BLaER1 (cell line): ENCODE measurements at regions not wholly inside any gene's neighbourhood (a gene's known extent, or its start where the extent isn't known, plus 50 kb on each side); places are given as distances from the start of the nearest gene placed in this dataset.

Experiments used
- H3K27ac ChIP-seq: shearing (Covaris generic); formaldehyde crosslinking; 2 replicates; pipeline ENCODE4 v1.8.1; 2022
- H3K27me3 ChIP-seq: shearing (Covaris generic); formaldehyde crosslinking; 2 replicates; pipeline ENCODE4 v1.8.1; 2022
- H3K36me3 ChIP-seq: shearing (Covaris generic); formaldehyde crosslinking; 2 replicates; pipeline ENCODE4 v1.8.1; 2022
- H3K4me1 ChIP-seq: shearing (Covaris generic); formaldehyde crosslinking; 2 replicates; pipeline ENCODE4 v1.8.1; 2022
- H3K4me2 ChIP-seq: shearing (Covaris generic); formaldehyde crosslinking; 2 replicates; pipeline ENCODE4 v1.8.1; 2022
- H3K4me3 ChIP-seq: shearing (Covaris generic); formaldehyde crosslinking; 2 replicates; pipeline ENCODE4 v1.8.1; 2022
- H3K9ac ChIP-seq: shearing (Covaris generic); formaldehyde crosslinking; 2 replicates; pipeline ENCODE4 v1.8.1; 2022
- H3K9me3 ChIP-seq: shearing (Covaris generic); formaldehyde crosslinking; 2 replicates; pipeline ENCODE4 v1.8.1; 2022
- H4K20me1 ChIP-seq: shearing (Covaris generic); formaldehyde crosslinking; 2 replicates; pipeline ENCODE4 v1.8.1; 2022
- Cebpa-rat ChIP-seq: shearing (Covaris generic); IDR thresholded peaks from 2 replicates; pipeline ENCODE4 v1.8.1; 2022

DNA sequence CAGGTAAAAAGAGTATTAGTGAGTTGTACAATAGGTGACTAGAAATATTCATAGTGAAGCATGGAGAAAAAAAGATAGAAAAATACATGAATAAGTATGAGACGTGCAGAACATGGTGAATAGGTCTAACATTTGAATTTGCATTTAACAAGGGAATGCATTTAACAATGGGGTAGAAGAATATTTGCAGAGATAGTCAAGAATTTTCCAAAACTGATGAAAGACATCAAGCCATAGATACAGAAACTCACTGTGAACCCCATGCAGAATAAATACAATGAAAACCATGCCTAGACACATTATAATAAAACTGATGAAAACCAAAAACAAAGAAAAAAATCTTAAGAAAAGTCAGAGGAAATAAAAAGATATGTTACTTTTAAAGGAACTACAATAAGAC is 184.8 kb downstream of the KTN1 start:
- Histone ChIP-seq H3K36me3 (no peaks in the 10 kb centered on the region), H3K4me3 (no peak overlapping the region), H4K20me1 (no peaks in the 10 kb centered on the region), H3K27me3 (no peaks in the 10 kb centered on the region), H3K4me1 (peaks cover 11% of the 10 kb centered on the region; the same call in 1 of the 2 replicates), H3K9me3 (no peaks in the 10 kb centered on the region), H3K27ac (no peak overlapping the region), H3K9ac (no peak overlapping the region), H3K4me2 (no peak overlapping the region)
- no peak for TF ChIP-seq Cebpa-rat

- H4K20me1 ChIP-seq, result no peaks in the 10 kb centered on the region
- no peak for TF ChIP-seq Cebpa-rat
- peaks cover 11% of the 10 kb centered on the region; the same call in 1 of the 2 replicates for H3K4me1 ChIP-seq
- H3K4me3 ChIP-seq, result no peak overlapping the region
- H3K27ac ChIP-seq, result no peak overlapping the region
- no peaks in the 10 kb centered on the region for H3K9me3 ChIP-seq
- H3K36me3 ChIP-seq, result no peaks in the 10 kb centered on the region
- no peaks in the 10 kb centered on the region for H3K27me3 ChIP-seq
- no peak overlapping the region for H3K4me2 ChIP-seq
- no peak overlapping the region for H3K9ac ChIP-seq
Measured at GRCh38 chr14:55766071-55766470, 186.1 kb downstream of the KTN1 start.

DNA sequence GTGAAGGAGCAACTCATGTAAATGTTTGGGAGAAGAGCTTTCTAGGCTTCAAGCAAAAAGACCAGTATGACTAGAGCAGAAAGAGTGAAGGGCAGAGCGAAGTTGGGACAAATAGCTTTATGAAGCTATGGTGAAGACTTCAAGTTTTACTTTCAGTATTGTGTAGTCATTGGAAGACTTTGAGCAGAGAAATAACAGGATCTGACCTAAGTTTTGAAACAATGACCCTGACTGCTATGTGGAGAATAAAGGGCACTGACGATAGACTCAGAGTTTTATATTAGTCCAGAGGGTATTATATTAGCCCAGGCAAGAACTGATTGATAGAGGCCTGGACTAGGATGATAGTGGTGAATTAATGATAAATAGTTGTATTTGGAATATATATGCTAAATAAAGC is 187.3 kb downstream of the KTN1 start:
- H3K36me3 ChIP-seq, result no peaks in the 10 kb centered on the region
- H3K27ac ChIP-seq, result no peak overlapping the region
- peaks cover 10% of the 10 kb centered on the region; the same call in 1 of the 2 replicates for H3K4me1 ChIP-seq
- no peak overlapping the region for H3K9ac ChIP-seq
- H3K4me2 ChIP-seq, result no peak overlapping the region
- H3K27me3 ChIP-seq, result no peaks in the 10 kb centered on the region
- TF ChIP-seq Cebpa-rat, result no peak
- no peaks in the 10 kb centered on the region for H3K9me3 ChIP-seq
- no peak overlapping the region for H3K4me3 ChIP-seq
- no peaks in the 10 kb centered on the region for H4K20me1 ChIP-seq

- Histone ChIP-seq H4K20me1 (no peaks in the 10 kb centered on the region), H3K9me3 (no peaks in the 10 kb centered on the region), H3K4me3 (no peak overlapping the region), H3K4me2 (no peak overlapping the region), H3K27me3 (no peaks in the 10 kb centered on the region), H3K9ac (no peak overlapping the region), H3K27ac (no peak overlapping the region), H3K4me1 (no peaks in the 10 kb centered on the region), H3K36me3 (no peaks in the 10 kb centered on the region)
- TF ChIP-seq Cebpa-rat, result no peak
Measured at GRCh38 chr14:55769877-55770276, 189.9 kb downstream of the KTN1 start.

GRCh38 chr14:55771242-55771981 is 191.4 kb downstream of the KTN1 start:
- Histone ChIP-seq H3K27me3 (no peaks in the 10 kb centered on the region), H3K4me3 (no peak overlapping the region), H3K4me2 (no peak overlapping the region), H3K9me3 (no peaks in the 10 kb centered on the region), H3K9ac (no peak overlapping the region), H4K20me1 (no peaks in the 10 kb centered on the region), H3K27ac (no peak overlapping the region), H3K36me3 (no peaks in the 10 kb centered on the region), H3K4me1 (no peaks in the 10 kb centered on the region)
- TF ChIP-seq Cebpa-rat, result no peak

DNA sequence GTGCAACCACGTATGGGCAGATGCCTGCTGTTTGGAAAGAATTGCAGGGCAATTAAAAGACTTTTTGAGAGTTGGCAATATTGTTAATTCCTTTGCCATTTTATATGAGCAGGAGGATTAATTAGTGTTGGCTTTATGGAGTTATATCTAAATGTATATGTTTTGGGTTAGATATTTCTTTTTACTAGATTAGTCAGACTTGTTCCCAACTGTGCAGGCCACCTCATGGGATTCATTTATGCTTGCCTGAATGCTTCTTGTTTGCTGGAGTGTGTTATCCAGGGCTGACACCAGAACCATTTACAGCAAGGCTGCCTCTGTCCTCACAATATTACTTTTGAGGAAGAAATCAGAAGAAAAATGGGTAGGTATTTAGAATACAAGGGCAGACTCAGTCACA is 192.5 kb downstream of the KTN1 start:
- Histone ChIP-seq H3K4me1 (no peaks in the 10 kb centered on the region), H3K4me3 (no peak overlapping the region), H3K4me2 (no peak overlapping the region), H3K27me3 (no peaks in the 10 kb centered on the region), H3K9me3 (no peaks in the 10 kb centered on the region), H3K36me3 (no peaks in the 10 kb centered on the region), H3K9ac (no peak overlapping the region), H4K20me1 (no peaks in the 10 kb centered on the region), H3K27ac (no peak overlapping the region)
- TF ChIP-seq Cebpa-rat, result no peak

GRCh38 chr14:55773312-55773711 is 193.3 kb downstream of the KTN1 start:
- no peak overlapping the region for H3K4me2 ChIP-seq

DNA sequence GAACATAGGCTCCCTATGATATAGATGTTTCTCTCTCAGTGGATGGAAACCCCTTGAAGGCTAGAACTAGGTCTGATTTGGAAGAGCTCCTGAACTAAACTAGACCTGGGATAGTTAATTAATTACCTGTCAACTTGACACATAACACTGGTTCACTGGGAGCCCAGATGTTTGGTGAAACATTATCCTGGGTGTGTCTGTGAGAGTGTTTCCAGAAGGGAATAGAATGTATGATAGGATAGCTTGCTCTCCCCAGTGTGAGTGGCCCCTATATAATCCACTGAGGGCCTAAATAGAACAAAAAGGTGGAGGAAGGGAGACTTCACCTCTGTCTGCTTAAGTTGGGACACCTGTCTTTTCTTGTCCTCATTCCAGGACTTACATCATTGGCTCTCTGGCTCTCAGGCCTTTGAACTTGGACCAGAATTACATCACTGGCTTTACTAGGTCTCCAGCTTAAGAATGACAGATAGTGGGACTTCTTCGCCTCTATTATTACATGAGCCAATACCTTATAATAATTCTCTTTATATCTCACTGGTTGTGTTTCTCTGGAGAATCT is 194.1 kb downstream of the KTN1 start:
- TF ChIP-seq Cebpa-rat, result no peak
- no peaks in the 10 kb centered on the region for H3K4me1 ChIP-seq
- H3K9ac ChIP-seq, result no peak overlapping the region
- no peaks in the 10 kb centered on the region for H4K20me1 ChIP-seq
- no peak overlapping the region for H3K4me3 ChIP-seq
- no peaks in the 10 kb centered on the region for H3K9me3 ChIP-seq
- no peak overlapping the region for H3K27ac ChIP-seq
- no peaks in the 10 kb centered on the region for H3K27me3 ChIP-seq
- H3K4me2 ChIP-seq, result no peak overlapping the region
- no peaks in the 10 kb centered on the region for H3K36me3 ChIP-seq

More at GRCh38 chr14:55773312-55773711, 193.3 kb downstream of the KTN1 start:
- Histone ChIP-seq H3K4me1 (no peaks in the 10 kb centered on the region), H3K27ac (no peak overlapping the region), H3K9me3 (no peaks in the 10 kb centered on the region), H3K36me3 (no peaks in the 10 kb centered on the region), H3K9ac (no peak overlapping the region), H3K4me3 (no peak overlapping the region), H3K27me3 (no peaks in the 10 kb centered on the region), H4K20me1 (no peaks in the 10 kb centered on the region)
- TF ChIP-seq Cebpa-rat, result no peak

DNA sequence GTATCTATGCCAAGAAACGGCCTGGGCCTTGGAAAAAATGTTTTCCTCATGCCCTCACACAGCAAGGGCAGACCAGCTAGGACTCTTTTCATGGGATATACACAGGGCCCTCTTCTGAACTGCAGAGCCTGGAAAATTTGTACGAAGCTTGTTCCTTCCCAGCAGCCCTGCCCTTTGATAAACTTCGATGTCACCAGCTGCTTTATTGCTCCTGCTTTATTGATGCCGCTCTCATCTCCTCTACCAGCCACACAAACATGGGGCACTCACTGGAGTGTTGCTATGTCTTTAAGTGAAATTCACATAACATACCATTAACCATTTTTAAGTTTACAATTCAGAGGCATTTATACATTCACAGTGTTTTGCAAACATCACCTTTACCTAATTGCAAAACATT is 197.9 kb downstream of the KTN1 start:
- Histone ChIP-seq H3K4me3 (no peak overlapping the region), H3K36me3 (no peaks in the 10 kb centered on the region), H3K4me2 (no peak overlapping the region), H3K4me1 (no peaks in the 10 kb centered on the region), H3K9ac (no peak overlapping the region), H3K27ac (no peak overlapping the region), H3K27me3 (no peaks in the 10 kb centered on the region), H4K20me1 (no peaks in the 10 kb centered on the region), H3K9me3 (no peaks in the 10 kb centered on the region)
- no peak for TF ChIP-seq Cebpa-rat

DNA sequence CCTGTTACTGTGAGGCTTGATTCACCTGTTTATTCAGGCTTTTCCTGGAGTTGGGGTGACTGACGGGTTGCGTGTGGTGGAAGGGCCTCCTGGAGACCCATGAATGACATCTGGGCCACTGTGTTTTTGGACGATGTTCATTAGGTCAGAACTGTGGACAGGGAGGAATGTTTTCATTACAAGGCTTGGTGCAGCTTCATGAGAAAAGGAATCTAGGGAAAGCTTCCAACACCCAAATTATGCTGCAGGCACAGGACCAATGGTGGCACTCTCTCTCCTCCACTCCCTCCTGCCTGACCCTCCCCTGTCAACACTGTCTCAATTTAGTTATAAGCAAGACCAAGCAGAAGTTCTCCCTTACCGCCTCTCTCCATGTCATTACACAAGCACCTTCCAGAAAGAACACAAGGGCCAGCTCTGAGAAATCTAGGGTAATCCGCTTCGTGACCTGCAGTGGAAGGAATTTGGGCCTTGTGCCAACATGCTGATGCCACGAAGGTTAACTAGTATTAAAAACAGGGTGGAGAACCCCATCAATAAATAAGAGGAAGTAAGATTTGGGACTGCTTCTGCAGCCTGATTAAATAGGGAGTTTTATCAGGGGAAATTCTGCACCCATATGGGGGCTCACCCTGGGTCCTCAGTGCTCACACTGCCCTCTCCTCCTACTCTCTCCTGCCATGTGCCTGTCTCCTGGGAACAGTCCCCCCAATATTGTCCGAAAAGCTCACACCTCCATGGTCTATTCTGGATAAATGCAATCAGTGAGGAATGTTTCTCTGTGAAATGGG is 200.3 kb downstream of the KTN1 start:
- no peak overlapping the region for H3K4me2 ChIP-seq
- H3K4me1 ChIP-seq, result no peaks in the 10 kb centered on the region
- H3K27me3 ChIP-seq, result no peaks in the 10 kb centered on the region
- no peaks in the 10 kb centered on the region for H3K36me3 ChIP-seq
- H3K9me3 ChIP-seq, result no peaks in the 10 kb centered on the region
- no peak overlapping the region for H3K4me3 ChIP-seq
- no peak overlapping the region for H3K9ac ChIP-seq
- H3K27ac ChIP-seq, result no peak overlapping the region
- no peak for TF ChIP-seq Cebpa-rat
- H4K20me1 ChIP-seq, result no peaks in the 10 kb centered on the region
